ENCODE measurements at regions not wholly inside any gene's neighbourhood (a gene's known extent, or its start where the extent isn't known, plus 50 kb on each side); places are given as distances from the start of the nearest gene placed in this dataset.
A peak's percentile ranks its signal among the peaks of the same experiment; 100 is the strongest.

DNA sequence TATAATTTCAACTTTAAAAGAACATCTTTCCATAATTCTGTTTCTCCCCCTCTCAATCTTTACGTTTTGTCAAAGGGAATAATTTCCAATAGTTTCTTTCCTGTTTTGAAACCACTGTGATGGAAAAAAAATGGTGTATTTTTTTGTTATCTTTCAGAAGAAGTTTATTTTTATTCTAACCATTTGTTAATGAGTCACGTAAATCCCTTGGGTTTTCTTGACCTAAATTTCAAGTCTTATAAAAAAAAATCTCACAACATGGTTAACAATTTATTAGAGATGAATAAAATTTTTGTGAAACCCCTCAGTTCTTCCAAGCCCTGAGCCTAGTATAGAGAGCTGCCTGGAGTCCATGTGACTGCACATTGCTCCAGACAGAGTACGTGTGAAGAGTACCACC lies 106.1 kb upstream of the FBXL17 start:
- Histone ChIP-seq H2AFZ (no peak overlapping the region), H3K36me3 (replicated peaks; ENCODE audit: insufficient read depth, low read depth) (no peaks in the 10 kb centered on the region), H3K27ac (no peak overlapping the region), H3K27me3 (no peaks in the 10 kb centered on the region), H3K9me3 (ENCODE audit: low read depth) (no peaks in the 10 kb centered on the region), H3K4me1 (ENCODE audit: insufficient read depth) (no peaks in the 10 kb centered on the region), H4K20me1 (ENCODE audit: insufficient read depth, poor library complexity, severe bottlenecking) (no peaks in the 10 kb centered on the region), H3K9me2 (replicated peaks; ENCODE audit: insufficient read depth) (no peaks in the 10 kb centered on the region), H3K4me3 (no peak overlapping the region), H3K4me2 (no peak overlapping the region), H3K79me2 (no peaks in the 10 kb centered on the region)
- TF ChIP-seq EZH2 (IDR thresholded peaks at IDR 0.05; ENCODE audit: borderline replicate concordance) = no peak
- TF ChIP-seq, protein P1, sequence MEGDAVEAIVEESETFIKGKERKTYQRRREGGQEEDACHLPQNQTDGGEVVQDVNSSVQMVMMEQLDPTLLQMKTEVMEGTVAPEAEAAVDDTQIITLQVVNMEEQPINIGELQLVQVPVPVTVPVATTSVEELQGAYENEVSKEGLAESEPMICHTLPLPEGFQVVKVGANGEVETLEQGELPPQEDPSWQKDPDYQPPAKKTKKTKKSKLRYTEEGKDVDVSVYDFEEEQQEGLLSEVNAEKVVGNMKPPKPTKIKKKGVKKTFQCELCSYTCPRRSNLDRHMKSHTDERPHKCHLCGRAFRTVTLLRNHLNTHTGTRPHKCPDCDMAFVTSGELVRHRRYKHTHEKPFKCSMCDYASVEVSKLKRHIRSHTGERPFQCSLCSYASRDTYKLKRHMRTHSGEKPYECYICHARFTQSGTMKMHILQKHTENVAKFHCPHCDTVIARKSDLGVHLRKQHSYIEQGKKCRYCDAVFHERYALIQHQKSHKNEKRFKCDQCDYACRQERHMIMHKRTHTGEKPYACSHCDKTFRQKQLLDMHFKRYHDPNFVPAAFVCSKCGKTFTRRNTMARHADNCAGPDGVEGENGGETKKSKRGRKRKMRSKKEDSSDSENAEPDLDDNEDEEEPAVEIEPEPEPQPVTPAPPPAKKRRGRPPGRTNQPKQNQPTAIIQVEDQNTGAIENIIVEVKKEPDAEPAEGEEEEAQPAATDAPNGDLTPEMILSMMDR (IDR thresholded peaks at IDR 0.05; ENCODE audit: poor library complexity) = no peak
- no peak for TF ChIP-seq EZH2phosphoT487 (IDR thresholded peaks at IDR 0.05; ENCODE audit: low read depth, severe bottlenecking, unreplicated experiment)
- 60% methylated on average over 3 of the region's 3 CpGs for WGBS (ENCODE audit: low lambda C conversion rate, missing lambda C conversion rate)
- DNase-seq (ENCODE audit: low spot score) = no peak

DNA sequence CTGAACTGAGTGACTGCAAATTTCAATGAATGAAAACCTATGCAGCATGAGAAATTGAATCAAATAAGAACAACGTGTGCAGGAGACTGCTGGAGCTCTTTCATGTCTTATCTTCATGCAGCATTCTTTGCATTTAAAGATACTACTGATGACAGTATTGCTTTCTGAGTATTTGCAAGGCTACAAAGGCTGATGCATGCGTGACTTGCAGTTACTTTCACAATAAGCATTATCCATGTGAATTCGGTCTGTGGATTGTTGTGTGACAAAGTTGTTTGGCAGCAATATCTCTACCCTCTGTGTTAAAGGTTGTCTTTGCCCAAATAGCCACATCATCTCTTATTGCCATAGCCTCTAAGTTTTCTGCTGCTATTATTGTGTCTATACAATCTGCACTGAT lies 102.1 kb upstream of the FBXL17 start:
- Histone ChIP-seq H3K27me3 (no peaks in the 10 kb centered on the region), H3K9me2 (replicated peaks; ENCODE audit: insufficient read depth) (no peaks in the 10 kb centered on the region), H3K4me1 (ENCODE audit: insufficient read depth) (no peaks in the 10 kb centered on the region), H3K36me3 (replicated peaks; ENCODE audit: insufficient read depth, low read depth) (no peaks in the 10 kb centered on the region), H3K4me2 (no peak overlapping the region), H3K27ac (no peak overlapping the region), H3K4me3 (no peak overlapping the region), H3K79me2 (no peaks in the 10 kb centered on the region), H4K20me1 (ENCODE audit: insufficient read depth, poor library complexity, severe bottlenecking) (no peaks in the 10 kb centered on the region), H2AFZ (no peak overlapping the region), H3K9me3 (ENCODE audit: low read depth) (no peaks in the 10 kb centered on the region)
- no peak for DNase-seq (ENCODE audit: low spot score)
- WGBS (ENCODE audit: low lambda C conversion rate, missing lambda C conversion rate) = 69% methylated on average over 3 of the region's 3 CpGs
- TF ChIP-seq EZH2phosphoT487 (IDR thresholded peaks at IDR 0.05; ENCODE audit: low read depth, severe bottlenecking, unreplicated experiment) (no peak), EZH2 (IDR thresholded peaks at IDR 0.05; ENCODE audit: borderline replicate concordance) (no peak)
- TF ChIP-seq, protein P1 (IDR thresholded peaks at IDR 0.05; ENCODE audit: poor library complexity) = no peak

DNA sequence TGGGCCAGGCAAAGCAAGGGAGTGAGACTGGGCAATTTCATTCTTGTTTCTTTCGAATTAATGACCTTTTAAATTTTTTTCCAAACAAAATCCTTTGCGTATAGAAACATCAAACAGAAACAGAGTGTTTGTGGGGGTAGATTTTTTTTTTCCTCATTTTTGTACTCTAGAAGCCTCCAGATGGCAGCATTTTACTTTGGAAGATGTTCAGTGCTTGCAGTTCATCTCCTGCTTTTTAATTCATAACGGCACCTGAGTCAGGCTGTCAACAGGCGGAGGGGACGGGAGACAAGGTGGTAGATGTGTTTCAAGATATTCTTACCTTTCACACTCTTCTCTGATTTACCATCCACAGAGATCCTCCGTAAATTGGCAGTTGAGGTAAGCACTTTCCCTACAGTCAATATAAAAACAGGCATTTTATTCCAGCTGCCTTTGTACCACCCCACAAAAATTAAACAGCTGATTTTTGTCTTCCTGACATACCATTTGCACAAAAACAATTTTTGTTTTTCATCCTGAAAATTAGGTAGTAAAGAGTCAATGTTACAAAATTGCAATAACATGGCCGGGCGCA lies 99.5 kb upstream of the FBXL17 start:
- Histone ChIP-seq H4K20me1 (ENCODE audit: insufficient read depth, poor library complexity, severe bottlenecking) (no peaks in the 10 kb centered on the region), H2AFZ (peak overlapping the region; percentile 26), H3K27me3 (no peaks in the 10 kb centered on the region), H3K9me2 (replicated peaks; ENCODE audit: insufficient read depth) (no peaks in the 10 kb centered on the region), H3K4me2 (peak overlapping the region; percentile 62), H3K27ac (no peak overlapping the region), H3K36me3 (replicated peaks; ENCODE audit: insufficient read depth, low read depth) (no peaks in the 10 kb centered on the region), H3K4me1 (ENCODE audit: insufficient read depth) (no peaks in the 10 kb centered on the region), H3K79me2 (no peaks in the 10 kb centered on the region), H3K4me3 (no peak overlapping the region), H3K9me3 (ENCODE audit: low read depth) (no peaks in the 10 kb centered on the region)
- DNase-seq (ENCODE audit: low spot score) = peak; percentile 69
- 37% methylated on average over 8 of the region's 8 CpGs for WGBS (ENCODE audit: low lambda C conversion rate, missing lambda C conversion rate)
- TF ChIP-seq EZH2 (IDR thresholded peaks at IDR 0.05; ENCODE audit: borderline replicate concordance) = no peak
- TF ChIP-seq, protein P1 (IDR thresholded peaks at IDR 0.05; ENCODE audit: poor library complexity) = peak; percentile 77

DNA sequence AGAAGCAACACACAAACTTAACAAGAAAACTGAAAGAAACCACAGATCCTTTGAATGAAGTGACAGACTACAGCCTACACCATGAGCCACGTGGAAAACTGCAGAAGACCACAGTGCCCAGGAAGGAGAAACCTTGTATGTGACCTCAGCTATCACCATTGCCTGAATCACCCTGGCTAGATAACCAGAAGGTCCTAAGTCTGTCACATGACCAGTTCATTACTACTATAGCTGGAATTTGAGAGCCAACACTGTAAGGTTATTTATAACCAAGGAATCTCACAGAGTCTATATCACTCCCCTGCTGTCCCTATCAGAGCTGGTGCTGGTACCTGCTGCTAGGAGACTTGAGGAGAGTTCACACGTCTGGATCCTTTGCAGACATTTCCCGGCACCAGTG lies 90.3 kb upstream of the FBXL17 start:
- Histone ChIP-seq H3K9me3 (ENCODE audit: low read depth) (no peaks in the 10 kb centered on the region), H3K36me3 (replicated peaks; ENCODE audit: insufficient read depth, low read depth) (no peaks in the 10 kb centered on the region), H4K20me1 (ENCODE audit: insufficient read depth, poor library complexity, severe bottlenecking) (no peaks in the 10 kb centered on the region), H3K27ac (no peak overlapping the region), H2AFZ (no peak overlapping the region), H3K4me3 (no peak overlapping the region), H3K9me2 (replicated peaks; ENCODE audit: insufficient read depth) (no peaks in the 10 kb centered on the region), H3K27me3 (no peaks in the 10 kb centered on the region), H3K4me1 (ENCODE audit: insufficient read depth) (no peaks in the 10 kb centered on the region), H3K4me2 (no peak overlapping the region), H3K79me2 (no peaks in the 10 kb centered on the region)
- TF ChIP-seq EZH2phosphoT487 (IDR thresholded peaks at IDR 0.05; ENCODE audit: low read depth, severe bottlenecking, unreplicated experiment) (no peak), EZH2 (IDR thresholded peaks at IDR 0.05; ENCODE audit: borderline replicate concordance) (no peak)
- TF ChIP-seq, protein P1 (IDR thresholded peaks at IDR 0.05; ENCODE audit: poor library complexity) = no peak
- peak; percentile 5 for DNase-seq (ENCODE audit: low spot score)
- 82% methylated on average over 3 of the region's 3 CpGs for WGBS (ENCODE audit: low lambda C conversion rate, missing lambda C conversion rate)
